Chondrocyte (in vitro differentiated cells): ENCODE measurements at regions not wholly inside any gene's neighbourhood (a gene's known extent, or its start where the extent isn't known, plus 50 kb on each side); places are given as distances from the start of the nearest gene placed in this dataset.

Source experiments
- DNase-seq: peaks from one replicate; pipeline ENCODE4 v3.0.0; 2021; ENCODE audit warnings: mixed read lengths, low spot score
- H3K27ac Mint-ChIP-seq: one replicate; pipeline ENCODE4 v1.8.0; 2021; ENCODE audit warnings: mild to moderate bottlenecking, moderate library complexity, mixed read lengths; ENCODE audit not compliant: unreplicated experiment
- H3K27me3 Mint-ChIP-seq: 2 replicates; pipeline ENCODE4 v1.8.0; 2021; ENCODE audit warnings: low read depth, mixed read lengths
- H3K36me3 Mint-ChIP-seq: 2 replicates; pipeline ENCODE4 v1.8.0; 2021; ENCODE audit warnings: low read depth, mixed read lengths
- H3K4me1 Mint-ChIP-seq: 2 replicates; pipeline ENCODE4 v1.8.0; 2021; ENCODE audit warnings: low read depth, mild to moderate bottlenecking, mixed read lengths
- H3K4me3 Mint-ChIP-seq: one replicate; pipeline ENCODE4 v1.8.0; 2021; ENCODE audit warnings: mild to moderate bottlenecking, moderate library complexity, mixed read lengths; ENCODE audit not compliant: unreplicated experiment
- H3K9me3 Mint-ChIP-seq: 2 replicates; pipeline ENCODE4 v1.8.0; 2021; ENCODE audit warnings: low read depth, mixed read lengths
- TF ChIP-seq, protein P1 (sequence below): fragments of 200-600 bp; sonication (generic); IDR thresholded peaks from 2 replicates; pipeline ENCODE4 v1.5.0; 2021; ENCODE audit warnings: antibody characterized with exemption, mild to moderate bottlenecking, moderate library complexity

DNA sequence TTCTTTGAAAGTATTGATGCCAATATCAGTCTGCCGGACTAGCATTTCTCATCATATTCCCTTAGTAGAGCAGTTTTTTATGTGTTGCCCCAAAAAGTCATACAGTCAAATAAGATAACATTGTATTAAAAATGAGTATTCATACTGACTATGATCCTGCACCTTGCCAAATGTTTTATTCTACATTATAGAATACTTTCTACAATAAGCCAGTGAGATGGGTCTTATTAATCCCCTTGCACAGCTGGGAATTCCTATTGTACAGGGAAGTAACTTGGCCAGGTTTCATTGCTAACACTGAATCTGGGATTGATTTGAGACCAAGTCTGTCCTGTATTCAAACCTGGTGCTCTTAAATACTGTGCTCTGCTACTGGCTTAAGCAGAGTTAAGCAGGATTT lies 114.0 kb downstream of the KCTD12 start:
- no peaks in the 10 kb centered on the region for H3K36me3 Mint-ChIP-seq
- H3K27ac Mint-ChIP-seq, result no peak overlapping the region
- no peak overlapping the region for H3K4me3 Mint-ChIP-seq
- DNase-seq, result no peak
- H3K27me3 Mint-ChIP-seq, result no peaks in the 10 kb centered on the region
- H3K4me1 Mint-ChIP-seq, result peaks cover 16% of the 10 kb centered on the region
- TF ChIP-seq, protein P1, sequence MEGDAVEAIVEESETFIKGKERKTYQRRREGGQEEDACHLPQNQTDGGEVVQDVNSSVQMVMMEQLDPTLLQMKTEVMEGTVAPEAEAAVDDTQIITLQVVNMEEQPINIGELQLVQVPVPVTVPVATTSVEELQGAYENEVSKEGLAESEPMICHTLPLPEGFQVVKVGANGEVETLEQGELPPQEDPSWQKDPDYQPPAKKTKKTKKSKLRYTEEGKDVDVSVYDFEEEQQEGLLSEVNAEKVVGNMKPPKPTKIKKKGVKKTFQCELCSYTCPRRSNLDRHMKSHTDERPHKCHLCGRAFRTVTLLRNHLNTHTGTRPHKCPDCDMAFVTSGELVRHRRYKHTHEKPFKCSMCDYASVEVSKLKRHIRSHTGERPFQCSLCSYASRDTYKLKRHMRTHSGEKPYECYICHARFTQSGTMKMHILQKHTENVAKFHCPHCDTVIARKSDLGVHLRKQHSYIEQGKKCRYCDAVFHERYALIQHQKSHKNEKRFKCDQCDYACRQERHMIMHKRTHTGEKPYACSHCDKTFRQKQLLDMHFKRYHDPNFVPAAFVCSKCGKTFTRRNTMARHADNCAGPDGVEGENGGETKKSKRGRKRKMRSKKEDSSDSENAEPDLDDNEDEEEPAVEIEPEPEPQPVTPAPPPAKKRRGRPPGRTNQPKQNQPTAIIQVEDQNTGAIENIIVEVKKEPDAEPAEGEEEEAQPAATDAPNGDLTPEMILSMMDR, result no peak
- no peaks in the 10 kb centered on the region for H3K9me3 Mint-ChIP-seq

DNA sequence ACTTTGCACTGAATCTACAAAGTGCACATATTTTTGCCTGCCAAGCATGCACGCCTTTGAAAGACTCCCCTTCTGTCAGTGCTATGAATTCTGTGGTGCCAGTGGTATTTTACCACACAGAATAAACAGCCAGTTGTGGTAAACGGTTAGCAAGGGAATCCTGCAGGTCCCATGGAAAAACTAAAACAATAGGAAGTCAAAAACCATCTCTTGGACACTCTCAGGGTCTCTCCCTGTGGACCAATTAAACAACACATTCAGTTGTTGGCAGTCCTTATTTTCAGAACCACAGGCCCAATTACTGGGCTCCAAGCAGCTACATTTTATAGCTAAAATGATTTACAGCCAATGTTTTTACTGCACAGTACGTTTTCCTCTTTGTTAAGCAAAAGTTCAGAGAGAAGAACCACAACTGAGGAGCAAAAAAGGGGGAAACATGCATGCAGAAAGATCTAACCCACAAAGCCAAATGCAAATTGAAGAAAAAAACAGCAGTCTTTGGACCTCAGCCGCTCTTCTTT lies 116.9 kb downstream of the KCTD12 start:
- Mint-ChIP-seq H3K27me3 (no peaks in the 10 kb centered on the region), H3K9me3 (no peaks in the 10 kb centered on the region), H3K27ac (no peak overlapping the region), H3K4me1 (peaks cover 13% of the 10 kb centered on the region), H3K4me3 (no peak overlapping the region), H3K36me3 (no peaks in the 10 kb centered on the region)
- TF ChIP-seq, protein P1, result no peak
- DNase-seq, result no peak

DNA sequence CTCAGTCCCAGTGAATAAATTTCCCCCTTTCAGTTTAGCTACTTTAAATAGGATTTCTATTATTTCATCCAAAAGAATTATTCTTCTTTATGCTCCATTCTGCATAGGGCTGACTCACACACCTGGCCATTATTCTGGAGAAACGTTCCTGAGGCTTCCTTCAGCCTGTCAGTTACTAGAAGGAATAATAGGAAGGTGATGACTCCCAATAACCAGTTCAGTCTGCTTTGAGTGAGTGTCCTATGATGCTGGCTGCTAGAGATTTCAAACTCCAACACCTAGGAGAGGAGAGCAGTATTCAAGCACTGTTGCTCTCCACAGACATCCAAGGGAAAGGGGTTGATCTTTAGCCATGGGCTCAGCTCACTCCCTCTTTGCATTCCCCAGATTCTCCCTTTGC lies 117.8 kb downstream of the KCTD12 start:
- no peak overlapping the region for H3K4me3 Mint-ChIP-seq
- no peaks in the 10 kb centered on the region for H3K36me3 Mint-ChIP-seq
- H3K27me3 Mint-ChIP-seq, result no peaks in the 10 kb centered on the region
- no peaks in the 10 kb centered on the region for H3K9me3 Mint-ChIP-seq
- H3K4me1 Mint-ChIP-seq, result peaks cover 13% of the 10 kb centered on the region
- H3K27ac Mint-ChIP-seq, result no peak overlapping the region
- TF ChIP-seq, protein P1, result no peak
- no peak for DNase-seq

DNA sequence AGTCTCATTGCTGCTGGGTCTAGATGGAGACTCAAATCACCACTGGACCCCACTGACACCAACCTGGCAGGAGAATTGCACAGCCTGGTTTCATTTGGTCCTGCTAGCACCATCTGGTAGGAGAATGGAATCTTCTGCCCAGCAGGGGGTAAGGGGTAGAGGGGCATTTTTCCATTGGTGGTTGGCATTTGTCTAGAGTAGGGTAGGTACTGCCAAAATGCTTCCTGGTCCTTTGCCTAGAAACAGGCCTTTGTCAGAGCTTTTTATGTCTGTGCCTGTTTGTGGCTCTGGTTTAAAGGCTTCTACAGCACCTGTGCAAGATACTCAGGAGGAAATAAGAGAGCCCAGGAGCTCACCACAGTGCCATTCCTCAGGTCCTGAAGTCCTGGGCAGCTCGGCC lies 121.3 kb downstream of the KCTD12 start:
- no peak overlapping the region for H3K27ac Mint-ChIP-seq
- DNase-seq, result no peak

DNA sequence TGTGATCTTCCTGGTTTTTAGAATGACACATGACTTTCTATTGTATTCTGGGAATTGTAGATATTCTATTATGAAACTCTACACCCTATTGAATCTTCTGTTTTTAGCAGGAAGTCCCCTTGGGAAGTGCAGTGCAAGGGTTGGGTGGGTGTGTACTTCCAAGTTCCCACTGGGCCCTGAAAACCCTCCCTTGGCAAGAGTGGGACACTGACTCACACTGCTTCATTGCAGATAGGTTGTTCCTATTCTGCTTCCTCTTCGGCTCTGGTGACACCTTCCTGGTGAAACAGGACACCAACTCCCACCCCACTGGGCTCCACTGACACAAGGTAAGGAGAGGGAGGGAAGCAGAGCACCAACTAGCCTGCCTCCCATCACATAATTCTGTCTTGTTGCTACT lies 121.8 kb downstream of the KCTD12 start:
- no peak for DNase-seq
- Mint-ChIP-seq H3K9me3 (no peaks in the 10 kb centered on the region), H3K36me3 (no peaks in the 10 kb centered on the region), H3K27ac (no peak overlapping the region), H3K4me3 (no peak overlapping the region), H3K27me3 (no peaks in the 10 kb centered on the region), H3K4me1 (peaks cover 10% of the 10 kb centered on the region)
- TF ChIP-seq, protein P1, result no peak

More for the DNA sequence above, 121.3 kb downstream of the KCTD12 start:
- H3K4me1 Mint-ChIP-seq, result peaks cover 13% of the 10 kb centered on the region
- H3K4me3 Mint-ChIP-seq, result no peak overlapping the region
- no peaks in the 10 kb centered on the region for H3K36me3 Mint-ChIP-seq
- H3K27me3 Mint-ChIP-seq, result no peaks in the 10 kb centered on the region
- TF ChIP-seq, protein P1, result no peak
- H3K9me3 Mint-ChIP-seq, result no peaks in the 10 kb centered on the region
